UCSD-AML1 (cell line): ENCODE measurements at regions not wholly inside any gene's neighbourhood (a gene's known extent, or its start where the extent isn't known, plus 50 kb on each side); places are given as distances from the start of the nearest gene placed in this dataset.

ENCODE experiments used
- DNase-seq: peaks from one replicate; lab custom pipeline; 2025; ENCODE audit not compliant: unreplicated experiment; lab: John Stamatoyannopoulos, UW

DNA sequence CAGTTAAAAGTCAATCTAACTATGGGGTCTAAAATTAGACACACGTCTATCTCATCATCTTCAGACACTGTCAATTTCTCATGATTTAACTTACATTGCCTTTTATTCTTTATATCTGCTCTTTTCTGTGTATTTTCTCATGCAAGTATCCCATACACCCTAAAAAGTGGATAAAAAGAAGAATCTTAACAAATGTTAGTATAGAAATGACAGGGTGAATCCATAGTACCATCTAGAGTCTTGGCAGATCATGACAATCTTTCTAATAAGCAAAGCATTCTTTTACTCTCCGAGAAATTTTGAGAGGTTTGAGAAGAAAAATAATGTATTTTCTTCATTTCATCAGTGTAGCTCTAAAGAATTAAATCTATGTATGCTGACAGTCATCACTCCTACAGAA lies 382.7 kb downstream of the C6orf118 start:
- DNase-seq, result no peak

DNA sequence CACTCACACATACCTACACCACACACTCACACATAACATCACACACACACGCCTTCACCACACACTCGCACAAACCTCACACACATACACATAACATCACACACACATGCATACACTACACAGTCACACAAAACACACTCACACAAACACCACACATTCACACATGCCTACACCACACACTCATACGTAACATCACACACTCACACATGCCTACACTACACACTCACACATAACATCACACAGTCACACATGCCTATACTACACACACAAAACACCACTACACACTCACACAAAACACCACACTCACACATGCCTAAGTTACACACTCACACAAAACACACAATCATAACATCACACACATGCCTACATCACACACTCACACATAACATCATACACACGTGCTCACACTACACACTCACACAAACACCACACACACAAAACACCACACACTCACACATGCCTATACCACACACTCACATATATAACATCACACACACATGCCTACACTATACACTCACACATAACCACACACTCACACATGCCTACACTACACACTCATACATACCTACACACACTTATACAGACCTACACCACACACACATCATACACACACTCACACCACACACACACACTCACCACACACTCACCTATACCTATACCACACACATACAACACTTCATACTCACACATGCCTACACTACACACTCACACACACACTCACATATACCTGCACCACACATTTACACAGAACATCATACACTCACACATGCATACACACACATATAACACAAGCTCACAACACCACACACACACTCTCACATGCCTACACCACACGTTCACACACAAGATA lies 383.5 kb downstream of the C6orf118 start:
- DNase-seq, result no peak

DNA sequence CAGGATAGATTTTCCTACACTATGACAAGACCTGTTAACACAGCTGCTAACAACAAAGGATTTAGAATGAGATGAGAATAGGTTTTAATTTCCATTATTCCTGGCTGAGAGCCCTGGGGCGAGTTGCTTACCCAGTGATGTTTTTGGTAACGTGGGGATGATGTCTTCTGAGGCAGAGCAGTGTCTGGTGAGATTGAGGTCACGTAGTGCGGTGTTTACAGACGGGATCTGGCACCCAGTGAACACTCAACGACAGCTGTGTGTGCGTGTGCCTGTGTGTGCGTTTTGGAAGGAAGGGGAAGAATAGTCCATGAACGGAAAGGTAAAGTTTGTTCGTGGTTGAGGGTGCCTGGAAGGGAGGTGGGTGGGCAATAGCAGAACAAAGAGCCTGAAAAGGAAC lies 384.7 kb downstream of the C6orf118 start:
- no peak for DNase-seq

DNA sequence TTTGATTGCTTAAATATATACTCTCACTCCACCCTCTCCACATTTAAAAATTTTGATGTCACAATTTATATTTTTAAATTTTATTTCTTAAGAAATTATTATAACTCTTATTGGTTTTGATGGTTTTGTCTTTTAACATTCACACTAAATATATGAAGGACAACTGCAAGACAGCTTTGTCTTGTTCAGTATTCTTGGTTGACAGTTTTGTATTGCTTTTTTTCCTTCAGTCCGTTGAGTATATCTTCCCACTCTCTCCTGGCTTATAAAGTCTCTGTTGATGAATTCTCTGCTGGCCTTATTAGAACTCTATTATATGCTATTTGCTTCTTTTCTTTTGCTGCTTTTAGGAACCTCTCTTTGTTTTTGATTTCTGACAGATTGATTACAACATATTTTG lies 392.2 kb downstream of the C6orf118 start:
- no peak for DNase-seq

DNA sequence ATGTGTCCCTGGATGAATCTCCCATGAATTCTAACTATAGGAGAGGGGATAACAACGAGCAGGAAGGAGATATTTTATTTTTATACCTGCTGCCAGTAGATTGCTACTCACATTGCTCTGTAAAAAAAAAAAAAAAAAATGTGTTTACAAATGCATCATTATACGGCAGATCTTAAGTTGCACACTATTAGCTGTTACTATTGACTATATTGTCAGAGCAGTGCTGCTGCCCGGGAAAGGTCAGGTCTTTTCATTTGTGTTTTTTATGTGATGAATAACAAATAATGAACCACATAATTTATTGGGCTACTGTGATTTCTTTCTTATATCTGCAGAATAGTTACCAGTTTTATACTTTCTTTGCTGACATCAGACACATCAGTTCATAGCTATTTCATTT lies 393.3 kb downstream of the C6orf118 start:
- DNase-seq, result no peak

DNA sequence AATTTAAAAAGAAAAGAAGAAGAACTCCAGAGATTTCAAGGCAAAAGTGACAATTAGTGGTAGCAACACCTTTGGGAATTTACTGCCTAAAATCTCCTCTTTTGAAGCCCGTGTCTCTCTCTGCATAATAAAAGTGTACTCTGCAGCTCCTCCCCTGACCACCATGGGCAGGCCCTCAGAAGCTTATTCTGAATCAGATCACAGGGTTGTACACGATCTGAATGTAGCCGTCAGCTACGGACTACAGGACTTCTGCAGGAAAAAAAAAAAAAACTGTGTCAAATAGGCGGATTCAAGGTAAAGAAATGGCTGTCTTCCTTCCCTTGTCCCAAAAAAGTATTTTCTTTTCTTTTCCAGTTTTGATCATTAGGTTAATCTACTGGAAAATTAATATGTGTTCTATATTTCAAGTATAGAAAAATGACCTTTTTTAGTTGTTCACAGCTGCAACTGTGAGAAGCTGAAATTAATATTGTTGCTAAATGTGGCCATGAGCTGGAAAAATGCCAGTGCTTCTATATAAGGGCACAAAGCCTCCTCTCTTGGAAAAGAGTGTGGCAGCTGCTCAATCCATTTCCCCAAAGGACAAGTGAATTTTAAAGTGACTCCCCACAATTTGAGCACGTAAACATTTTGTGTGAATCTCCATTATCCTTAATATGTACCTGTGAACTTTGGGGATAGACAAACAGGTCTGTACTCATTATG lies 397.4 kb downstream of the C6orf118 start:
- no peak for DNase-seq

DNA sequence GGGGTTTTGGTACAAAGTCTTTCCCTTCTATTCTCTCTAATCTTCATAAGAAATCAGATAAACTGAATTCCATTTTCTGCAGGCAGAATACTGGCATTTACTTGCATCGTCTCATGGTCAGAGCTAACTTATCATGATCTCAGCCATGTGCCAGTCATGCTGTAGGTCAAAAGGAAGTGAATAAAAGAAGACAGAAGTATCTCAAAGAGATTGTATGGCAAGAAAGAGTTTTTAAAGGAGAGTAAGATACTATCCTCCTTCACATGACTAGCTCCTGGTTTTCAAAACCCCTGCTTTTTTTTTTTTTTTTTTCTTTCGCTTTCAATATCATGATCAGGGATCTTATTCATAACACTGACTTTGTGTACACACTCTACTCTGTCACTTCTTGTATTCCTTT lies 398.3 kb downstream of the C6orf118 start:
- no peak for DNase-seq

DNA sequence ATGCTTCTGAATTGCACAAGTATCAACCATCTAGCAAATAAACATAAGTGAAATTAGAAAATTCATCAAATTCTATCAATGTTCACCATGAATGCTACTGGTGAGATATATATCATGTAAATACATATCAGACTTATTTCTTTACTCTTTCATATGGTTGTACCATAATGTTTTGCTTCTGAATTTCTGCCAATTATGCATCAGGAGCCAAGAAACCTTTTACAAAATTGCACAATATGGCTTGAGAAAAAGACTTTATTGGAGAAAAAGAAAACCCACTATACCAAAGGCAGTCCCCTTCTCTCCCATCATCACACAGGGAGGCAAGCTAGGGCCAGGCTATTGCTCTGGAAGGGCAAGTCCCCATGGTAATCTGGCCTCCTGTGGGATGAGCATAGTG lies 402.6 kb downstream of the C6orf118 start:
- DNase-seq, result no peak

DNA sequence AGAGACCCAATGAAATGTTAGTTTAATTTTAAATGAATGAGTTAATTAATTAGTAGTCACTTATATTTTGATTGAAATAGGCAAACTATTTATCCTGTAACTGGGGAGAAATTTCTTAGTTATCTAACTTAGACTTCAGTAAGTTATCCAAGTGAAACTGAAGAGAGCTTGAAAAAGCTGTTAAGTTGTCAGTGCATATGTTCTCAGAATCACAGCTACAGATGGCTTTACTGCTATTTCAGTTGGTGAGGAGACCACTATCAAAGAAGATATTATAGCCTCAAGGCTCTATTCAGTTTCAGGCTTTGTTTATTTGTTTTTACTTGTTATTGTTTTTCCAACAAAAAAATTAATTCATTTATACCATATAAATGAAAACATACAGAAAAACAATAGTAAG lies 404.1 kb downstream of the C6orf118 start:
- DNase-seq, result no peak

DNA sequence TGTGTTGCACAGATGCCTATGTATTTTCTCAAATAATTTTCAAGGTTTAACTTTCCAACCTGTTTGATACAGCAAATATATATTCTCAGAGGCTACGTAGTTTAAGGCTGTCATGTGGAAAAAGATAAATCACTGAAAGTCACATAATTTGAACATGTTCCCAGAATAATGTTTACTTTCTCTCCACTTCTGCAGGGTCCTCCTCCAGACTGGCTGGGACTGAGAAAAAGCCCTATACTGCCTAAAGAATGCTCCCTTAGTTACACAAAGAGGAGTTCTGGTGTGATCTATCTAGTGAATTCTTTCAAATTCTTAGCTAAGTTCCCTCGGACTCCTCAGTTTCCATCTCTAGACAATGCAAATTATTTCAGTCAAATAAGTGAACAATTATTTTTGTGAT lies 411.0 kb downstream of the C6orf118 start:
- no peak for DNase-seq

DNA sequence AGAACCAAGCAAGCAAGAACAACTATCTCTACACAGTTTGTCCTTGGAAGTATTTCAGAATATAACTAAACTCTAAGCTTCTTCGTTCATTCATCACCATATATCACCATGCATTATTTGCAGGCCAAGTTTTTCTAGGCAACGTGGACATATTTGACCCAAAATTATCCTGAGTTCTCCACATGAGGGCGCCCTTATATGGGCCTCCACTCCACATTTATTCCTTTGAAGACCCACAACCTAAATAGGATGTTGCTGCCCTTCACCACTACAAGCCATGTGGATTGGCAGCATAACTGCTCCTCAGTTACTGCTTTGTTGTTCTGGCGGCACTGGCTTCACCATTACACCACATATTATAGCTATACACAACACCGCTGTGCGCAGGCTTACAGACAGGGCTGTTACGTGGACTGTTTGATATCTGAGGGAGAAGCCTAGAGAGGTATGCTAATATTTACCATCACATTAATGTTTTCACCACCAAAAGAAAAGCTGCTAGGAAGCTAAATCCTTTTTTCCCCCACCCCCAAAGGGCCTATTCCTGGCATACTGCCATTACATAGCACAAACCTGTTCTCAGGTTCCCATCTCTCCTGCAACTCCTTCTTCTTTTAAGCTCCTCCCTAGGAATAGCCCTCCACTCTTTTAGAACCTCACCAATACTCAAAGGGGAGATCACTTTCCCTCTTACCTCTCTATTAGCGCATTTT lies 411.7 kb downstream of the C6orf118 start:
- DNase-seq, result no peak

DNA sequence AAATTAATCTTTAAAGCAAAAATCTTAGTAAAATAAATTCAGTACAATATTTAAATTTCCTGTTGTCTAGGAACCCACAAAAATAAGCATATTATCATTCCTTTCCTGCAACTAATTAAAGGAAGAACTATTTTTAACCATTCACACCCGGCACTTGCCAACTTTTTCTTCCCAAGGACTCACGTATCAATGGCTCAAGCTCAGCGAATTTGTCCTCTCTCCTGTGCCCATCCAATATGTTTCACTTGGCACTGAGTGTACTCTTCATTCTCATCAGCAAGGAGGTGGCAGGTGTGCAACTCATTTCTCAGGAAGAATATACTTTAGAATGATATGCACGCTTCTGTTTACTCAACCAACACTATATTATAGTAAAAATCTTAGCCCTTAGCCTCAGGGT lies 419.4 kb downstream of the C6orf118 start:
- no peak for DNase-seq

DNA sequence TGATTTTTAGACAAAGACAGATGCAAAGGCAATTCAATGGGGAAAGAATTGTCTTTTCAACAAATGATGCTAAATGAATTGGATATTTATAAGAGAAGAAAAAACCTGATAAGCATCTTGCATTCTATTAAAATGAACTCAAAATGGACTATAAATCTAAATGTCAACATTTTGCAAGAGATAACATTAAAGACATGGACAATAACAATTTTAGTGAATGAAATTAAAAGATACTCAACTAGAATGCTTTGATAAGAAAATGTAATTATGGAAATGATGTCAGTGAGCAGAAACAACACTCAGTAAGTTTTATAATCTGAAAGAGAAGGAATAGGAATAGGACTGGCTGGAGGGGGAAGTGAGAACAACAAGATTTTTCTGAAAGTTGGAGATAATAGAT lies 421.7 kb downstream of the C6orf118 start:
- no peak for DNase-seq

DNA sequence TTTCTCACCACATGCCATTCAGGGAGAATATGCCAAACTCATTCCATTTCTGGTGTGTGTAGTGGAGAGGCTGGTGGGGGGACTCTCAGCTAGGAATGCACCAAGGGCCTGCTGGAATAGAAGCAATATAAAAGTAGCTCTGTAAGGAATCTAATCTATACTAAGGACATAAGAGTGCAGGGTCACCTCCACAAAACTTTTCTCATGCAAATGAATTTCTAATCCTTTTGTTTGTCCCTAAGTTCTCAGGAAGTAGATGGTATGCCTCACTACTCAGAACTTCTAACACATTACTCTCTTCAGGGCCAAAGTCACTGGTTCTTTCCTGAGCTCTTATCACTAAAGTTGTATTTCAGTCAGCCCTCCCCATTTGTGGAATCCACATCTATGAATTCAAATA lies 427.2 kb downstream of the C6orf118 start:
- no peak for DNase-seq

DNA sequence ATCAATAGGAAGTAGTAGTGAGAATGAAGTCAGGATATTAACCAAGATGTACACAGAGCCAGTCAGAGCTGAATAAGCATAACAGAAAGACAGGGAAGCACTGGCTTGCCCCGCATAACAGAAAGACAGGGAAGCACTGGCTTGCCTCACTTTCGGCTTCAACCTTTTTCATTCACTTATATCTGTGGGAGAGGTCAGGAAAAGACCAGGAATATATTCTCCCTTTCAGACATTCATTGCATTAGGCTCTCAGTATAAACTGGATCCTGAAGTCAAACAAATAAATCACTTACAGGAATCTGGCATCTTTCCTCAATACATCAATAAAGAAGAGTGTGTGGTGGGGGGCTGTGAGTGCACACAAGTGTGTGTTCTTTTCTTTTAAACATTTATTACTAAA lies 437.6 kb downstream of the C6orf118 start:
- DNase-seq, result no peak

DNA sequence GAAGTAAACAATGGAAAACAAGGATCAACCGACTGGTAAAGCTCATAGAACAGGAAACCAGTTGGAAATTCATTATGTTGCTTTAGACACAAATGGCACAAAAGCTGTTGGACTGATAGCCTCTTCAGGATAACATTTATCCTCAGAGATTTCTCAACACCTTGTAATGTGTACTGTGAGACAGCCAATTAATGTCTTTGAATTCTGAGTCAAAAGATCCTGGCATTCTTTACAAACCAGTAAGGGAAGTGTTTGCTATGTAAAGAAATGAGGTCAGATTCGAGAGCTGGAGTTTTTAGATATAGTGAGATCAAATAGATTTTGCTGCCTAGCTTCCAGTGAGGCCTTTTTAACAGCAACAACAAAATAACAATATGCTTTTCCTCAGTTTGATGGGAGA lies 439.2 kb downstream of the C6orf118 start:
- no peak for DNase-seq

DNA sequence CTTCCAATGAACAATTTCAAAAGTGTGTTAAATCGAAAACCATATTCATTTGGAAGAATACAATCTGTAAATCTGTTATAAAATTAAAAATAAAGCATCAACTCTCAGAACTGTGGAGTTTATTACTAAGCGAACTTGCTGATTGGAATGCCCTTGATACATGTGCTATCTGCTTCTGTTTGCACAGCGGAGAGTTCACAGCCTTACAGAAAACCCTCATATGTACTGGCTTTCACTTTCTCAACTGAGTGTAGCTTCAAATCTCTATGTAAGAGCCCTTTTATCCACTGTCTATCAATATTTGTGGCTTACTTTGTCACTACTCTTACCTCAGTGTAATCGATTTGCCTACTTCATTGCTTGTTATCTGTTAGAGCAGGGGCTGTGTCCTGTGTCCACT lies 447.4 kb downstream of the C6orf118 start:
- DNase-seq, result no peak

DNA sequence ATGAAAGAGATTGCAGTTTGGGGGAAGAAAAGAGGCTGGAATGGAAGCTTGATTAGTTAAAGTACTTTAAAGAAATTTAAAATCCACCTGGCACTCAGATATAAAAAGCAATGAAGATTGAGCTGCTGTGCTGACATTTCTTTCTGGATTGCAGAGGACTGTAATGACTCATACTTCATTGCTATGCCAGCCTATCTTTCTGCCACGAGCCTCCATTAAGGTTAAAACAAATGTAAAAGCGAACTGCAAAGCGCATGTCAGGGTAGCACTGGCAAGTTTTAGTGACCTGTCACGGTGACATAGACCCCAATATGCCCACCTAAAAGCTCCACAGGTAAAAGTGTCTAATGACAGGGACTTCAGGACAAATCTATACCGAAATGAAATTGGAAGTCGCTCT lies 449.6 kb downstream of the C6orf118 start:
- DNase-seq, result no peak

DNA sequence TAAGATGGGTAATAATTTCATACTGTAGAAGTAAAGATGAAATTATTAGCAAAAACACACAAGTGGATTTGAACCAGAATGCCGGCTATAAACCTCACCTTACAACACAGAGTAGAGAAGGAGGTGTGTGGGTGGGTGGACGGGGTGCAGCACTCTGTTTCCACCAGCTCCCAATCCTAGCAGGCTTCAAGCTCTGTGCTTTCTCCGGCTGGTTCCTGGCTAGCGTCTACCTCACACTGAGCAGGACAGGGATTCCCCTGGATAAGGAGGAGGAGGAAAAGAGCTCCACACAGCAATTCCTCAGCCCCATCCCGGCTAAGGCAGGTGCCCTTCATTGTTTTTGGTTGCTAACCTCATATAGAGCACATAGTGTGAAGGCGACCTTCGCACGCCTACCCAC lies 453.3 kb downstream of the C6orf118 start:
- DNase-seq, result no peak

DNA sequence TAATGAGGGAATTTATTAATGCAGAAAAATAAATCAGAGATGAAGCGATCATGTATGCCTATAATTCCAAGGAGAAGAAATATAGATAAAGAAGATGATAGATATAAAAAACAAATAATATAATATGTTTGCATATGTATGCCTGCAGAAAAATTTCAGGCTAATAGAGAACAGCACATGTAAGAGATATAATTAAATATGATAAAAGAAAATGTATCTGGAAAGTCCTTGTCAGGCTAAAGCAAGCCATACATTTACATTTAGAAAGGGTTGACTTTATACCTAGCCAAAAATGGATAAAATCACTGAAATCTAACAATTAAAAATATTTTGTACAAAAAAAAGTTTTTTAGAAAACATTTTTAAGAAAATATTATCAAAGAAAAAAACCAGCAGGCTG lies 454.1 kb downstream of the C6orf118 start:
- DNase-seq, result no peak

DNA sequence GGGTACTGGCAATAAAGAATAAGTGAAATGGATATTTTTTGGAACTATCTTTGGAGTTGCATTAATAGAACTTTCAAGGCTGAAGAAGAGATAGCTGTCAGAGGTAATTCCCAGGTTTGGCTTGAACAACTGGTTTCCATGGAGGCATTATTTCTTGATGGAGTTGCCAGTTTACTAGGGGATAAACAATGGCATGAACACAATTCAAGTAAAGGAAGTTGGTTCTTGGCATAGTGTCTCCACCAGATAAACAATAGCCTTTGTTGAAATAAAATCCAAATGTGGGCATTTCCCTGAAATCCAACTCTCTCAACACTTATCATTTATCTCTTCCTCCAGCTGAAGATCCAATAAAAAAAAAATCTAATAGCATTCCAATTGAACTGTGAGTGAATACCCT lies 454.9 kb downstream of the C6orf118 start:
- no peak for DNase-seq

DNA sequence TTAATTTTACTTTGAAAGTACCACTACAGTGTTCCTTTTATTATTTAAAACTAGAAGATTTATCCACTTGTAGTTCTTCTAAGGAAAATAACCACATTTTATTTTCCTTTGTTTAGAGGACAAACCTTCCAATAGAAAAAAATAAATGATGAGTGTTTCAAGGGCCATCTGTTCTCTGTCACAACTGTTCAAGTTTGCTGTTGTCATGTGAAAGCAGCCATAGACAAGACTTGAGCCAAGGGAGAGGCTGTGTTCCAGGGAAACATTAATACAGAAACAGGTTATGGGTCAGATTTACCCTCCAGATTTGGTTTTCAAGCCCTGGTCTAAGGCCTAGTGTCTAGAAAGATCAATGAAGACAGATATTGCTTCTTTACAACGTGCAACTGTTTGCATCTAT lies 463.6 kb downstream of the C6orf118 start:
- no peak for DNase-seq
